K562 (cell line): ENCODE measurements at regions not wholly inside any gene's neighbourhood (a gene's known extent, or its start where the extent isn't known, plus 50 kb on each side); places are given as distances from the start of the nearest gene placed in this dataset.

Experiments used
- ATAC-seq: fragments of 200-7000 bp; cut with Tn5 transposase; 3 replicates; pipeline ENCODE4 v1.9.1; 2020; ENCODE audit warnings: moderate library complexity
- BruUV-seq: library from RNA; stranded (reverse); fragments of 400-500 nt; replicated peaks from 2 replicates; lab custom pipeline; 2021; lab: Mats Ljungman, UMichigan
- CTCF ChIA-PET: fragments of 300-600 bp; formaldehyde crosslinking; extraction: SDS; loops from one replicate; lab custom pipeline; 2021; ENCODE audit warnings: low intra/inter-chr PET ratio; lab: Yijun Ruan, JAX
- POLR2A ChIA-PET: fragments of 300-600, 350-650 bp; sonication (Branson Sonifier 250); formaldehyde crosslinking; extraction: SDS; loops from one replicate; lab custom pipeline; 2021; ENCODE audit warnings: antibody characterized with exemption, inconsistent platforms; lab: Yijun Ruan, JAX
- DNase-seq, 4 experiments: peaks; one replicate each; pipeline versions ENCODE4 v3.0.0 to v3.0.0-alpha.2; 2011 to 2018; ENCODE audit warnings: low spot score in 3 of 4, mixed read lengths in 3 of 4; ENCODE audit errors: extremely low read depth in 1 of 4
- FAIRE-seq: peaks from 2 replicates; lab custom pipeline; 2011; peaks lifted over from hg19 to GRCh38; lab: Jason Lieb, UNC
- H2AFZ ChIP-seq: 2 replicates; pipeline ENCODE4 v1.6.0; 2011; ENCODE audit warnings: low read depth, low read length, control low read depth, inconsistent platforms
- H3K27ac ChIP-seq: fragments of 200-600 bp; 3 replicates; pipeline ENCODE4 v1.8.0; 2011; ENCODE audit warnings: low read depth, mild to moderate bottlenecking, control low read depth, inconsistent platforms, low read length, moderate library complexity, mixed read lengths; ENCODE audit errors: extremely low read depth
- H3K27me3 ChIP-seq, 2 experiments: fragments of 300-600 bp in 1 of 2; 2 replicates in 1 of 2; 3 replicates in 1 of 2; pipeline versions ENCODE4 v1.6.0 to v1.8.0; 2011; ENCODE audit warnings: inconsistent platforms in 2 of 2, low read length in 2 of 2, mild to moderate bottlenecking in 1 of 2, mixed read lengths in 1 of 2, moderate library complexity in 1 of 2; ENCODE audit not compliant: control insufficient read depth in 2 of 2, insufficient read depth in 2 of 2
- H3K36me3 ChIP-seq: fragments of 300-600 bp; 3 replicates; pipeline ENCODE4 v1.8.0; 2011; ENCODE audit warnings: mild to moderate bottlenecking, low read length, inconsistent platforms; ENCODE audit not compliant: control insufficient read depth, insufficient read depth
- H3K4me1 ChIP-seq, 2 experiments: fragments of 200-600 bp in 1 of 2; replicated peaks in 1 of 2; 2 replicates in 1 of 2; 3 replicates in 1 of 2; pipeline versions ENCODE4 v1.5.1 to v1.8.0; 2011; ENCODE audit warnings: inconsistent platforms in 2 of 2, low read length in 2 of 2, mild to moderate bottlenecking in 1 of 2, mixed read lengths in 1 of 2, moderate library complexity in 1 of 2; ENCODE audit not compliant: control insufficient read depth in 2 of 2, insufficient read depth in 2 of 2
- H3K4me2 ChIP-seq: 2 replicates; pipeline ENCODE4 v1.6.1; 2011; ENCODE audit warnings: low read length, control low read depth, inconsistent platforms, mixed read lengths; ENCODE audit not compliant: insufficient read depth
- H3K4me3 ChIP-seq: fragments of 200-600 bp; sonication (generic), shearing (Covaris generic); 2 replicates; pipeline ENCODE4 v1.5.1; 2016; ENCODE audit warnings: control low read depth, inconsistent platforms
- H3K79me2 ChIP-seq: fragments of 200-600 bp; 3 replicates; pipeline ENCODE4 v1.8.0; 2011; ENCODE audit warnings: low read length, inconsistent platforms; ENCODE audit not compliant: control insufficient read depth, insufficient read depth
- H3K9ac ChIP-seq, 2 experiments: 2 replicates each; pipeline versions ENCODE4 v1.6.0 to v1.6.1; 2011; ENCODE audit warnings: low read depth in 2 of 2, low read length in 2 of 2, control low read depth in 1 of 2, inconsistent platforms in 1 of 2, mild to moderate bottlenecking in 1 of 2, mixed read lengths in 1 of 2; ENCODE audit not compliant: insufficient read depth in 1 of 2
- H3K9me1 ChIP-seq: one replicate; pipeline ENCODE4 v1.6.0; 2011; ENCODE audit warnings: inconsistent platforms, mild to moderate bottlenecking, low read length, moderate library complexity; ENCODE audit not compliant: control insufficient read depth, insufficient read depth
- H3K9me3 ChIP-seq: replicated peaks from 2 replicates; pipeline ENCODE4 v1.5.1; 2011; ENCODE audit warnings: low read depth, low read length, inconsistent platforms; ENCODE audit not compliant: control insufficient read depth, insufficient read depth
- H4K20me1 ChIP-seq: replicated peaks from 2 replicates; pipeline ENCODE4 v1.6.1; 2011; ENCODE audit warnings: low read length, inconsistent platforms, mixed read lengths; ENCODE audit not compliant: control insufficient read depth, insufficient read depth
- ARNT ChIP-seq, 2 experiments: fragments of 450-650 bp; IDR thresholded peaks; 2 replicates each; pipeline ENCODE4 v1.6.1; 2016; ENCODE audit warnings: mild to moderate bottlenecking in 1 of 2
- ATF4 ChIP-seq: fragments of 450-650 bp; formaldehyde crosslinking; IDR thresholded peaks from 2 replicates; pipeline ENCODE4 v1.4.0; 2022; ENCODE audit warnings: mild to moderate bottlenecking, moderate library complexity
- DIDO1 ChIP-seq: fragments of 450-650 bp; IDR thresholded peaks from 2 replicates; pipeline ENCODE4 v1.6.1; 2016; ENCODE audit warnings: low read depth, missing biosample characterization, missing genetic modification characterization
- GABPB2 ChIP-seq: fragments of 250-450 bp; sonication (Bioruptor Pico); conservative IDR thresholded peaks from 2 replicates; pipeline ENCODE4 v1.5.1; 2021; ENCODE audit warnings: mild to moderate bottlenecking
- HDGF ChIP-seq: fragments of 450-650 bp; IDR thresholded peaks from 2 replicates; pipeline ENCODE4 v1.6.1; 2016
- MAFF ChIP-seq: IDR thresholded peaks from 2 replicates; pipeline ENCODE4 v1.6.1; 2012; ENCODE audit warnings: low read length, improper control_type of control experiment
- MAFK ChIP-seq: IDR thresholded peaks from 2 replicates; pipeline ENCODE4 v1.6.1; 2011; ENCODE audit warnings: low read length, improper control_type of control experiment
- PBX2 ChIP-seq, 2 experiments: IDR thresholded peaks in 1 of 2; conservative IDR thresholded peaks in 1 of 2; 2 replicates each; pipeline ENCODE4 v1.6.1; 2016; ENCODE audit warnings: low read depth in 2 of 2, mild to moderate bottlenecking in 1 of 2, missing compliant biosample characterization in 1 of 2, missing genetic modification characterization in 1 of 2, moderate library complexity in 1 of 2
- PKNOX1 ChIP-seq: fragments of 450-650 bp; IDR thresholded peaks from 2 replicates; pipeline ENCODE4 v1.6.1; 2016
- RFX1 ChIP-seq: fragments of 450-650 bp; IDR thresholded peaks from 2 replicates; pipeline ENCODE4 v1.6.1; 2016; ENCODE audit warnings: mild to moderate bottlenecking, moderate library complexity
- SMARCB1 ChIP-seq: IDR thresholded peaks from 2 replicates; pipeline ENCODE4 v1.6.1; 2011; ENCODE audit warnings: improper control_type of control experiment, low read depth; ENCODE audit not compliant: insufficient read length
- SRSF9 ChIP-seq: fragments of 200-400 bp; formaldehyde crosslinking; IDR thresholded peaks from 2 replicates; pipeline ENCODE4 v1.6.1; 2017; ENCODE audit warnings: low read depth, low read length, borderline replicate concordance
- TFAP4 ChIP-seq: sonication (generic); formaldehyde crosslinking; IDR thresholded peaks from 2 replicates; pipeline ENCODE4 v1.8.0; 2022; ENCODE audit warnings: missing genetic modification reagents, mild to moderate bottlenecking, moderate library complexity, borderline replicate concordance
- TRIM28 ChIP-seq: fragments of 450-650 bp; IDR thresholded peaks from 2 replicates; pipeline ENCODE4 v1.6.1; 2017
- ZNF175 ChIP-seq: fragments of 200-800 bp; sonication (Bioruptor generic); IDR thresholded peaks from 2 replicates; pipeline ENCODE4 v1.6.1; 2016; ENCODE audit warnings: low read depth, mild to moderate bottlenecking, missing genetic modification characterization, missing compliant biosample characterization
- ZNF780A ChIP-seq: fragments of 250-450 bp; sonication (Bioruptor Pico); IDR thresholded peaks from 2 replicates; pipeline ENCODE4 v1.5.0; 2021; ENCODE audit warnings: mild to moderate bottlenecking
- ZNF79 ChIP-seq: fragments of 250-450 bp; sonication (Bioruptor Pico); IDR thresholded peaks from 2 replicates; pipeline ENCODE4 v1.4.0; 2020; ENCODE audit warnings: low read depth, mild to moderate bottlenecking, moderate library complexity
- ZSCAN29 ChIP-seq: fragments of 450-650 bp; IDR thresholded peaks from 2 replicates; pipeline ENCODE4 v1.6.1; 2017
- WGBS: fragments of 100-300 bp; shearing (Covaris generic); methylation state at CpG from one replicate; pipeline ENCODE4 v1.1.6; 2016; ENCODE audit warnings: low coverage, mixed read lengths; ENCODE audit not compliant: insufficient coverage; ENCODE audit errors: missing lambda C conversion rate; 5-methylcytosine and 5-hydroxymethylcytosine counted together
- in situ Hi-C: fragments of 300-500 bp; cut with MboI; formaldehyde crosslinking; loops from 4 replicates; pipeline ENCODE4 v1.15.0; 2018; ENCODE audit warnings: inconsistent platforms, mixed read lengths
- intact Hi-C: fragments of 100-400 bp; cut with micrococcal nuclease; formaldehyde crosslinking; loops from 2 replicates; pipeline ENCODE4 v1.14.2; 2022

- intact Hi-C loops (no loop called here), in situ Hi-C loops (no loop called here)
- Histone ChIP-seq H3K79me2 (no peaks in the 10 kb centered on the region), H3K9me3 (no peaks in the 10 kb centered on the region), H3K4me3 (no peak overlapping the region), H3K9me1 (no peaks in the 10 kb centered on the region), H3K36me3 (no peaks in the 10 kb centered on the region), H3K27me3 (no peaks in the 10 kb centered on the region), H3K4me1 (peaks cover 3 to 25% of the 10 kb centered on the region in 2 experiments; a peak in 3 of 5 replicates), H3K9ac (peak overlapping the region in 1 of 2 experiments; percentile 43; a peak in 1 of 4 replicates), H3K27ac (peak overlapping the region; percentile 81), H3K4me2 (peak overlapping the region; percentile 56), H4K20me1 (no peaks in the 10 kb centered on the region), H2AFZ (peak overlapping the region; percentile 67)
- ChIA-PET CTCF (no interaction called here), POLR2A (interaction anchor here (0.6 kb wide), 1 partner anchor 30 kb away, joined by 3 read pairs; no protein-coding TSS in a partner anchor)
- BruUV-seq = no TSS peak
- peak; percentile 60 to 79 (median 68) for DNase-seq
- peak; percentile 92 for ATAC-seq
- 6% methylated on average over 10 of the region's 10 CpGs for WGBS
- peak; percentile 91 for FAIRE-seq
- TF ChIP-seq ZNF79 (CRISPR knock-in tag) (no peak), PKNOX1 (peak; percentile 36), TFAP4 (CRISPR knock-in tag) (peak; percentile 48; the same call in 1 of the 2 replicates), DIDO1 (tag) (no peak), ATF4 (CRISPR knock-in tag) (no peak), GABPB2 (CRISPR knock-in tag) (no peak), ZNF175 (CRISPR knock-in tag) (no peak), SMARCB1 (no peak), MAFK (peak; percentile 77), RFX1 (no peak), PBX2 (CRISPR knock-in tag; IDR thresholded peaks at IDR 0.05; ENCODE audit: low read depth) (no peak), PBX2 (tag; conservative IDR thresholded peaks at IDR 0.05; ENCODE audit: low read depth) (peak; percentile 34; the same call in 1 of the 2 replicates), ZSCAN29 (no peak), MAFF (peak; percentile 87), TRIM28 (no peak), ARNT (IDR thresholded peaks at IDR 0.05) (peak; percentile 37 to 64; a peak in 1 of 4 replicates), SRSF9 (no peak), ZNF780A (no peak), HDGF (no peak)
Observed at GRCh38 chr5:173454736-173455598, 126.8 kb upstream of the STC2 start.
